Breast epithelium (tissue), 4 donors: ENCODE measurements at regions not wholly inside any gene's neighbourhood (a gene's known extent, or its start where the extent isn't known, plus 50 kb on each side); places are given as distances from the start of the nearest gene placed in this dataset.

Experiments used
- DNase-seq, 2 donors: peaks; one replicate each; pipeline ENCODE4 v3.0.0-alpha.2; 2019; ENCODE audit warnings: low spot score in 2 of 2
- H3K27ac ChIP-seq, 2 donors: fragments of 200-600 bp; sonication (generic) in 1 of 2; one replicate each; pipeline ENCODE4 v1.5.1; 2016 to 2019; ENCODE audit warnings: mild to moderate bottlenecking in 1 of 2
- H3K27me3 ChIP-seq, 2 donors: fragments of 200-600 bp; sonication (generic) in 1 of 2; one replicate each; pipeline versions ENCODE4 v1.5.1 to v1.6.0; 2017 to 2019; ENCODE audit warnings: control low read depth in 1 of 2, mild to moderate bottlenecking in 1 of 2
- H3K36me3 ChIP-seq: fragments of 200-600 bp; one replicate; pipeline ENCODE4 v1.5.1; 2019
- H3K4me1 ChIP-seq, 2 donors: fragments of 200-600 bp; sonication (generic); one replicate each; pipeline ENCODE4 v1.5.1; 2016 to 2019; ENCODE audit warnings: control low read depth in 1 of 2
- H3K4me3 ChIP-seq, 3 donors: fragments of 200-600 bp; sonication (generic); 1 replicate in 2 of 3; 2 replicates in 1 of 3; pipeline ENCODE4 v1.5.1; 2016 to 2019; ENCODE audit warnings: mild to moderate bottlenecking in 3 of 3, moderate library complexity in 2 of 3
- H3K9me3 ChIP-seq, 2 donors: fragments of 200-600 bp; sonication (generic) in 1 of 2; one replicate each; pipeline ENCODE4 v1.5.1; 2016 to 2019; ENCODE audit warnings: control low read depth in 1 of 2
- CTCF ChIP-seq, 3 donors: fragments of 450-650 bp; IDR thresholded peaks; one replicate each; pipeline ENCODE4 v1.5.1; 2016 to 2017; ENCODE audit warnings: antibody characterized with exemption in 3 of 3, mild to moderate bottlenecking in 3 of 3, moderate library complexity in 3 of 3
- POLR2A ChIP-seq: fragments of 450-650 bp; IDR thresholded peaks from one replicate; pipeline ENCODE4 v1.6.1; 2016; ENCODE audit warnings: antibody characterized with exemption, mild to moderate bottlenecking, moderate library complexity
- POLR2AphosphoS5 ChIP-seq, 3 donors: sonication (generic); formaldehyde crosslinking; IDR thresholded peaks; one replicate each; pipeline ENCODE4 v1.6.1; 2017; ENCODE audit warnings: antibody characterized with exemption in 3 of 3
- intact Hi-C: fragments of 100-400 bp; cut with DNase I; formaldehyde crosslinking; loops from one replicate; pipeline ENCODE4 v1.15.1; 2023; ENCODE audit warnings: low total_unique reads

GRCh38 chr20:16639027-16639941, 66.0 kb upstream of the KIF16B start:
- no peak overlapping the region for H3K4me3 ChIP-seq
- no peak for TF ChIP-seq CTCF (IDR thresholded peaks at IDR 0.05)
- TF ChIP-seq POLR2AphosphoS5 (IDR thresholded peaks at IDR 0.05): no peak
- H3K4me1 ChIP-seq: no peaks in the 10 kb centered on the region
- H3K27ac ChIP-seq: no peak overlapping the region
- H3K36me3 ChIP-seq: no peaks in the 10 kb centered on the region
- peaks cover 0 to 5% of the 10 kb centered on the region in 2 donors for H3K27me3 ChIP-seq
- no peaks in the 10 kb centered on the region for H3K9me3 ChIP-seq
- intact Hi-C loops: no loop called here
- no peak for DNase-seq

GRCh38 chr20:16637797-16638196, 64.5 kb upstream of the KIF16B start:
- no peak overlapping the region for H3K27ac ChIP-seq

GRCh38 chr20:16626849-16627248, 53.6 kb upstream of the KIF16B start:
- TF ChIP-seq POLR2AphosphoS5 (IDR thresholded peaks at IDR 0.05) (no peak), CTCF (IDR thresholded peaks at IDR 0.05) (no peak), POLR2A (no peak)
- intact Hi-C loops: no loop called here
- Histone ChIP-seq H3K27ac (no peak overlapping the region), H3K9me3 (no peaks in the 10 kb centered on the region), H3K36me3 (no peaks in the 10 kb centered on the region), H3K27me3 (no peaks in the 10 kb centered on the region), H3K4me3 (no peak overlapping the region), H3K4me1 (no peaks in the 10 kb centered on the region)
- DNase-seq: no peak

More at GRCh38 chr20:16637797-16638196, 64.5 kb upstream of the KIF16B start:
- H3K4me3 ChIP-seq: no peak overlapping the region
- no peaks in the 10 kb centered on the region for H3K9me3 ChIP-seq
- TF ChIP-seq POLR2AphosphoS5 (IDR thresholded peaks at IDR 0.05) (no peak), CTCF (IDR thresholded peaks at IDR 0.05) (no peak), POLR2A (no peak)
- no peaks in the 10 kb centered on the region for H3K36me3 ChIP-seq
- intact Hi-C loops: no loop called here
- no peaks in the 10 kb centered on the region for H3K4me1 ChIP-seq
- no peaks in the 10 kb centered on the region for H3K27me3 ChIP-seq
- no peak for DNase-seq

- no peak overlapping the region for H3K4me3 ChIP-seq
- no peaks in the 10 kb centered on the region for H3K27me3 ChIP-seq
- H3K36me3 ChIP-seq: no peaks in the 10 kb centered on the region
- H3K4me1 ChIP-seq: no peaks in the 10 kb centered on the region
- intact Hi-C loops: no loop called here
- H3K27ac ChIP-seq: no peak overlapping the region
- no peak for DNase-seq
- no peaks in the 10 kb centered on the region for H3K9me3 ChIP-seq
- no peak for TF ChIP-seq POLR2A
- no peak for TF ChIP-seq POLR2AphosphoS5 (IDR thresholded peaks at IDR 0.05)
- TF ChIP-seq CTCF (IDR thresholded peaks at IDR 0.05): no peak
These were observed 50.9 kb upstream of the KIF16B start for GRCh38 chr20:16624106-16624505.
